Right cardiac atrium (tissue), 5 donors: ENCODE measurements at regions not wholly inside any gene's neighbourhood (a gene's known extent, or its start where the extent isn't known, plus 50 kb on each side); places are given as distances from the start of the nearest gene placed in this dataset.
A peak's percentile ranks its signal among the peaks of the same experiment; 100 is the strongest.

Experiments
- ATAC-seq, 2 donors: fragments of 200-7000 bp; cut with Tn5 transposase; one replicate each; pipeline versions ENCODE4 v1.8.0 to v1.9.1; 2020; ENCODE audit warnings: moderate library complexity in 2 of 2, mild to moderate bottlenecking in 1 of 2
- DNase-seq, 3 donors: peaks; one replicate each; pipeline ENCODE4 v3.0.0-alpha.2; 2020
- H3K27ac ChIP-seq: one replicate; pipeline ENCODE4 v1.5.1; 2013; ENCODE audit warnings: mild to moderate bottlenecking, low read length, control low read depth, moderate library complexity
- H3K27me3 ChIP-seq: one replicate; pipeline ENCODE4 v1.6.1; 2013; ENCODE audit not compliant: control insufficient read depth, insufficient read depth
- H3K4me1 ChIP-seq: one replicate; pipeline ENCODE4 v1.6.1; 2013; ENCODE audit warnings: low read length; ENCODE audit not compliant: control insufficient read depth, insufficient read depth
- H3K4me3 ChIP-seq: one replicate; pipeline ENCODE4 v1.5.1; 2013; ENCODE audit warnings: low read length, control low read depth
- H3K9me3 ChIP-seq: one replicate; pipeline ENCODE4 v1.6.1; 2013; ENCODE audit warnings: low read length; ENCODE audit not compliant: control insufficient read depth
- WGBS: extraction: QIAGEN DNeasy Blood & Tissue Kit; methylation state at CpG from one replicate; pipeline ENCODE4 v1.1.7; 2013; 5-methylcytosine and 5-hydroxymethylcytosine counted together
- intact Hi-C, 4 donors: fragments of 100-400 bp; cut with DNase I; formaldehyde crosslinking; loops; one replicate each; pipeline versions ENCODE4 v1.11.0 to v1.14.0; 2022 to 2023
- donor health status: healthy with polysubstance abuse.
- donor health status: DM: no; HTN: yes; CAD: no.
- donor health status: DM: no; HTN: no; CAD: no.
- donor health status: DM: no; HTN: yes; CAD: no; lungs with severe emphysema.
- donor health status: DM: yes; HTN: yes; CAD: no.

GRCh38 chr21:43268804-43269186 lies 100.0 kb downstream of the CRYAA start:
- intact Hi-C loops = no loop called here
- no peaks in the 10 kb centered on the region for H3K27me3 ChIP-seq
- DNase-seq = peak; percentile 12 to 44 (median 18)
- peaks cover 3% of the 10 kb centered on the region for H3K4me1 ChIP-seq
- ATAC-seq = no peak
- H3K27ac ChIP-seq = no peak overlapping the region
- no peak overlapping the region for H3K4me3 ChIP-seq
- no peaks in the 10 kb centered on the region for H3K9me3 ChIP-seq
- 86% methylated on average over 12 of the region's 12 CpGs for WGBS

- Histone ChIP-seq H3K27ac (no peak overlapping the region), H3K4me1 (peaks cover 3% of the 10 kb centered on the region), H3K9me3 (no peaks in the 10 kb centered on the region), H3K4me3 (no peak overlapping the region), H3K27me3 (no peaks in the 10 kb centered on the region)
- DNase-seq (peak; percentile 6 to 36 (median 22)), ATAC-seq (no peak)
- WGBS = 80% methylated on average over 9 of the region's 9 CpGs
- intact Hi-C loops = no loop called here
Observed at GRCh38 chr21:43268086-43268803, 99.4 kb downstream of the CRYAA start.

GRCh38 chr21:43267391-43268085 lies 98.7 kb downstream of the CRYAA start:
- H3K4me1 ChIP-seq = peaks cover 3% of the 10 kb centered on the region

GRCh38 chr21:43266534-43266933 lies 97.7 kb downstream of the CRYAA start:
- 82% methylated on average over 3 of the region's 3 CpGs for WGBS
- ATAC-seq (no peak), DNase-seq (peak in 2 of 3 donors; percentile 13 to 21)
- Histone ChIP-seq H3K4me1 (peaks cover 3% of the 10 kb centered on the region), H3K9me3 (no peaks in the 10 kb centered on the region), H3K4me3 (no peak overlapping the region), H3K27ac (no peak overlapping the region), H3K27me3 (no peaks in the 10 kb centered on the region)
- intact Hi-C loops = no loop called here

More at GRCh38 chr21:43267391-43268085, 98.7 kb downstream of the CRYAA start:
- WGBS = 84% methylated on average over 15 of the region's 15 CpGs
- no peaks in the 10 kb centered on the region for H3K9me3 ChIP-seq
- H3K4me3 ChIP-seq = no peak overlapping the region
- no peaks in the 10 kb centered on the region for H3K27me3 ChIP-seq
- ATAC-seq = no peak
- intact Hi-C loops = no loop called here
- no peak overlapping the region for H3K27ac ChIP-seq
- peak; percentile 10 to 33 (median 19) for DNase-seq

- Histone ChIP-seq H3K4me1 (no peaks in the 10 kb centered on the region), H3K27me3 (no peaks in the 10 kb centered on the region), H3K27ac (no peak overlapping the region), H3K9me3 (no peaks in the 10 kb centered on the region), H3K4me3 (no peak overlapping the region)
- intact Hi-C loops = no loop called here
- ATAC-seq = peak; percentile 87 to 89
- DNase-seq = peak in 2 of 3 donors; percentile 3 to 36
- WGBS = 88% methylated on average over 1 of the region's 1 CpG
Observed at GRCh38 chr21:43262427-43262826, 93.6 kb downstream of the CRYAA start.
